MM.1S (cell line): ENCODE measurements at regions not wholly inside any gene's neighbourhood (a gene's known extent, or its start where the extent isn't known, plus 50 kb on each side); places are given as distances from the start of the nearest gene placed in this dataset.

Experiments used
- CTCF ChIP-seq: fragments of 300-600 bp; sonication (generic); IDR thresholded peaks from 2 replicates; pipeline ENCODE4 v1.5.1; 2016; ENCODE audit warnings: antibody characterized with exemption, low read length, mixed read lengths
- EZH2 ChIP-seq: fragments of 300-600 bp; sonication (generic); optimal IDR thresholded peaks from 2 replicates; pipeline ENCODE3; 2017; ENCODE audit warnings: low read depth, mild to moderate bottlenecking, antibody characterized with exemption, low read length, mixed read lengths

GRCh38 chr11:134745456-134745855 is 333.4 kb upstream of the B3GAT1 start:
- no peak for TF ChIP-seq CTCF
- TF ChIP-seq EZH2: no peak
